ENCODE measurements at regions not wholly inside any gene's neighbourhood (a gene's known extent, or its start where the extent isn't known, plus 50 kb on each side); places are given as distances from the start of the nearest gene placed in this dataset.
"Not testable (repeated sequence)": the region's sequence is repeated elsewhere in the genome, so short reads cannot be mapped to it uniquely, and the experiment has no call there.

- DNase-seq (ENCODE audit: low read depth) = no peak
Measured at GRCh38 chr21:17397703-17398102, 115.1 kb upstream of the CXADR start.

- not testable (repeated sequence) for DNase-seq (ENCODE audit: low read depth)
Measured at GRCh38 chr21:17398954-17399353, 113.9 kb upstream of the CXADR start.

GRCh38 chr21:17402937-17403336 is 109.9 kb upstream of the CXADR start:
- DNase-seq (ENCODE audit: low read depth) = peak; percentile 41

GRCh38 chr21:17406202-17406601 is 106.6 kb upstream of the CXADR start:
- no peak for DNase-seq (ENCODE audit: low read depth)

- DNase-seq (ENCODE audit: low read depth) = peak; percentile 2
Measured at GRCh38 chr21:17414766-17415165, 98.1 kb upstream of the CXADR start.

- no peak for DNase-seq (ENCODE audit: low read depth)
Measured at GRCh38 chr21:17416139-17416538, 96.7 kb upstream of the CXADR start.

- DNase-seq (ENCODE audit: low read depth) = no peak
Measured at GRCh38 chr21:17422931-17423330, 89.9 kb upstream of the CXADR start.

- DNase-seq (ENCODE audit: low read depth) = no peak
Measured at GRCh38 chr21:17427157-17427556, 85.7 kb upstream of the CXADR start.

- no peak for DNase-seq (ENCODE audit: low read depth)
Measured at GRCh38 chr21:17427831-17428483, 84.9 kb upstream of the CXADR start.

GRCh38 chr21:17428484-17428869 is 84.4 kb upstream of the CXADR start:
- no peak for DNase-seq (ENCODE audit: low read depth)

- DNase-seq (ENCODE audit: low read depth) = no peak
Measured at GRCh38 chr21:17428980-17429379, 83.9 kb upstream of the CXADR start.

- no peak for DNase-seq (ENCODE audit: low read depth)
Measured at GRCh38 chr21:17429936-17430335, 82.9 kb upstream of the CXADR start.

- no peak for DNase-seq (ENCODE audit: low read depth)
Measured at GRCh38 chr21:17432732-17433057, 80.1 kb upstream of the CXADR start.

- DNase-seq (ENCODE audit: low read depth) = no peak
Measured at GRCh38 chr21:17433730-17434129, 79.1 kb upstream of the CXADR start.

GRCh38 chr21:17435565-17436543 is 77.0 kb upstream of the CXADR start:
- DNase-seq (ENCODE audit: low read depth) = no peak

GRCh38 chr21:17436626-17437111 is 76.2 kb upstream of the CXADR start:
- no peak for DNase-seq (ENCODE audit: low read depth)

- DNase-seq (ENCODE audit: low read depth) = no peak
Measured at GRCh38 chr21:17438635-17439034, 74.2 kb upstream of the CXADR start.

- no peak for DNase-seq (ENCODE audit: low read depth)
Measured at GRCh38 chr21:17440969-17441368, 71.9 kb upstream of the CXADR start.

GRCh38 chr21:17441370-17441769 is 71.5 kb upstream of the CXADR start:
- DNase-seq (ENCODE audit: low read depth) = peak; percentile 60

GRCh38 chr21:17442165-17442564 is 70.7 kb upstream of the CXADR start:
- no peak for DNase-seq (ENCODE audit: low read depth)

- no peak for DNase-seq (ENCODE audit: low read depth)
Measured at GRCh38 chr21:17444828-17445227, 68.0 kb upstream of the CXADR start.

GRCh38 chr21:17446737-17447136 is 66.1 kb upstream of the CXADR start:
- no peak for DNase-seq (ENCODE audit: low read depth)

- DNase-seq (ENCODE audit: low read depth) = no peak
Measured at GRCh38 chr21:17449701-17450100, 63.1 kb upstream of the CXADR start.
